ENCODE measurements at regions not wholly inside any gene's neighbourhood (a gene's known extent, or its start where the extent isn't known, plus 50 kb on each side); places are given as distances from the start of the nearest gene placed in this dataset.

DNA sequence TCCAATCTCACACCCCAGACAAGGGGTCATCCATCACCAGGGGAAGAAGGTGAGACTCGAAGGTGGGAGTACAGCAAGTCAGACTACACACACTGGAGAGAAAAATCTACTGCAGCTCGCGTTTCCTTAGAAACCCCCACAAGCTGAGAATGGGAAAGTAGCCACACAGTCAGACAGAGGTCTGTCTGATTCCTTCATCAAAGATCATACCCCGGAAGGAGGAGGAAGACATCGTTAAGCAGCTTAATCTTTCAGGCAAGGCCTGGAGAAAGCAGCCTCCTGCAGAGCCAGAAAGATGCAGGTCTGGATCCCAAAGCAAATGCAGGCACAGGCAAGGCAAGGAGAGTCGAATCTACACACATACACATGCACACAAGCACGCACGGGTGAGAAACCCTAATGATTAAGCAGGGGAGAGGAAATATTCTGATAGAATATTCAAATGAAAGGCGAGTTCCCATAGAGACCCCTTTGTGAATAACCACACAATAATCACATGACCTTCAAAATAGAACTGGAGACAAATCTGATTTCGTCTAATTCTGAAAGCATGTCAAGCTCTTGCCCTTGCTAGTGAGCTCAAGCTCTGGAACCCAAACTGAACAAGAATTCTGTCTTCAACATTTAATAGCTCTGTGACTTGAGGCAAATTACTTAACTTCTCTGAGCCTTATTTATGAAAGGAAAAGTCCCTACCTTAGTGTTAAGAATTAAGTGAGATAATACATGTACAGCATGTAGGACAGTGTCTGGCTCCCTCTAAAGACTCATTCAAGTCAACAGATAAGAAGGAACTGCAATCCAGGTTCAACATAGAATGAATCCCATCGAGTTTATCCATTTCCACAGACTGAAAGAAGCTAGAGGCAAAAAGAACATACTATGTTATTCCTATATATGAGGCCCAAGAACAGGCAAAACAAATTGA, 387.8 kb downstream of the OMA1 start:
- H4K20me1 ChIP-seq (ENCODE audit: insufficient read depth, poor library complexity, severe bottlenecking) = no peaks in the 10 kb centered on the region
- H2AFZ ChIP-seq = no peak overlapping the region
- no peak for DNase-seq (ENCODE audit: low spot score)
- H3K9me3 ChIP-seq (ENCODE audit: low read depth) = no peaks in the 10 kb centered on the region
- H3K4me3 ChIP-seq = no peak overlapping the region
- no peaks in the 10 kb centered on the region for H3K36me3 ChIP-seq (replicated peaks; ENCODE audit: insufficient read depth, low read depth)
- no peaks in the 10 kb centered on the region for H3K9me2 ChIP-seq (replicated peaks; ENCODE audit: insufficient read depth)
- TF ChIP-seq, protein P1, sequence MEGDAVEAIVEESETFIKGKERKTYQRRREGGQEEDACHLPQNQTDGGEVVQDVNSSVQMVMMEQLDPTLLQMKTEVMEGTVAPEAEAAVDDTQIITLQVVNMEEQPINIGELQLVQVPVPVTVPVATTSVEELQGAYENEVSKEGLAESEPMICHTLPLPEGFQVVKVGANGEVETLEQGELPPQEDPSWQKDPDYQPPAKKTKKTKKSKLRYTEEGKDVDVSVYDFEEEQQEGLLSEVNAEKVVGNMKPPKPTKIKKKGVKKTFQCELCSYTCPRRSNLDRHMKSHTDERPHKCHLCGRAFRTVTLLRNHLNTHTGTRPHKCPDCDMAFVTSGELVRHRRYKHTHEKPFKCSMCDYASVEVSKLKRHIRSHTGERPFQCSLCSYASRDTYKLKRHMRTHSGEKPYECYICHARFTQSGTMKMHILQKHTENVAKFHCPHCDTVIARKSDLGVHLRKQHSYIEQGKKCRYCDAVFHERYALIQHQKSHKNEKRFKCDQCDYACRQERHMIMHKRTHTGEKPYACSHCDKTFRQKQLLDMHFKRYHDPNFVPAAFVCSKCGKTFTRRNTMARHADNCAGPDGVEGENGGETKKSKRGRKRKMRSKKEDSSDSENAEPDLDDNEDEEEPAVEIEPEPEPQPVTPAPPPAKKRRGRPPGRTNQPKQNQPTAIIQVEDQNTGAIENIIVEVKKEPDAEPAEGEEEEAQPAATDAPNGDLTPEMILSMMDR (IDR thresholded peaks at IDR 0.05; ENCODE audit: poor library complexity) = no peak
- TF ChIP-seq EZH2 (IDR thresholded peaks at IDR 0.05; ENCODE audit: borderline replicate concordance) (no peak), EZH2phosphoT487 (IDR thresholded peaks at IDR 0.05; ENCODE audit: low read depth, severe bottlenecking, unreplicated experiment) (no peak)
- H3K79me2 ChIP-seq = no peaks in the 10 kb centered on the region
- H3K4me1 ChIP-seq (ENCODE audit: insufficient read depth) = no peaks in the 10 kb centered on the region
- peaks cover 9% of the 10 kb centered on the region for H3K27me3 ChIP-seq
- WGBS (ENCODE audit: low lambda C conversion rate, missing lambda C conversion rate) = 57% methylated on average over 11 of the region's 11 CpGs
- H3K4me2 ChIP-seq = no peak overlapping the region
- no peak overlapping the region for H3K27ac ChIP-seq

GRCh38 chr1:58158016-58158415, 388.5 kb downstream of the OMA1 start:
- Histone ChIP-seq H3K9me3 (ENCODE audit: low read depth) (no peaks in the 10 kb centered on the region), H2AFZ (no peak overlapping the region), H4K20me1 (ENCODE audit: insufficient read depth, poor library complexity, severe bottlenecking) (no peaks in the 10 kb centered on the region), H3K4me1 (ENCODE audit: insufficient read depth) (no peaks in the 10 kb centered on the region), H3K79me2 (no peaks in the 10 kb centered on the region), H3K36me3 (replicated peaks; ENCODE audit: insufficient read depth, low read depth) (no peaks in the 10 kb centered on the region), H3K27me3 (peaks cover 9% of the 10 kb centered on the region), H3K27ac (no peak overlapping the region), H3K4me2 (no peak overlapping the region), H3K9me2 (replicated peaks; ENCODE audit: insufficient read depth) (no peaks in the 10 kb centered on the region), H3K4me3 (no peak overlapping the region)
- TF ChIP-seq, protein P1 (IDR thresholded peaks at IDR 0.05; ENCODE audit: poor library complexity) = no peak
- no peak for TF ChIP-seq EZH2phosphoT487 (IDR thresholded peaks at IDR 0.05; ENCODE audit: low read depth, severe bottlenecking, unreplicated experiment)
- no peak for TF ChIP-seq EZH2 (IDR thresholded peaks at IDR 0.05; ENCODE audit: borderline replicate concordance)
- DNase-seq (ENCODE audit: low spot score) = no peak

- H3K27me3 ChIP-seq = peaks cover 9% of the 10 kb centered on the region
- no peaks in the 10 kb centered on the region for H3K4me1 ChIP-seq (ENCODE audit: insufficient read depth)
- H3K9me2 ChIP-seq (replicated peaks; ENCODE audit: insufficient read depth) = no peaks in the 10 kb centered on the region
- H3K27ac ChIP-seq = no peak overlapping the region
- no peaks in the 10 kb centered on the region for H4K20me1 ChIP-seq (ENCODE audit: insufficient read depth, poor library complexity, severe bottlenecking)
- no peaks in the 10 kb centered on the region for H3K79me2 ChIP-seq
- WGBS (ENCODE audit: low lambda C conversion rate, missing lambda C conversion rate) = 58% methylated on average over 4 of the region's 4 CpGs
- H3K9me3 ChIP-seq (ENCODE audit: low read depth) = no peaks in the 10 kb centered on the region
- H2AFZ ChIP-seq = no peak overlapping the region
- TF ChIP-seq, protein P1 (IDR thresholded peaks at IDR 0.05; ENCODE audit: poor library complexity) = no peak
- no peak for TF ChIP-seq EZH2phosphoT487 (IDR thresholded peaks at IDR 0.05; ENCODE audit: low read depth, severe bottlenecking, unreplicated experiment)
- no peak for TF ChIP-seq EZH2 (IDR thresholded peaks at IDR 0.05; ENCODE audit: borderline replicate concordance)
- no peak for DNase-seq (ENCODE audit: low spot score)
- no peak overlapping the region for H3K4me3 ChIP-seq
- no peak overlapping the region for H3K4me2 ChIP-seq
- no peaks in the 10 kb centered on the region for H3K36me3 ChIP-seq (replicated peaks; ENCODE audit: insufficient read depth, low read depth)
These were observed 389.3 kb downstream of the OMA1 start for GRCh38 chr1:58157256-58157655.
